ENCODE measurements at regions not wholly inside any gene's neighbourhood (a gene's known extent, or its start where the extent isn't known, plus 50 kb on each side); places are given as distances from the start of the nearest gene placed in this dataset.

GRCh38 chr2:204090021-204090420, 153.5 kb downstream of the ICOS start:
- TF ChIP-seq KAT7 (CRISPR knock-in tag; IDR thresholded peaks at IDR 0.05; ENCODE audit: borderline replicate concordance) (no peak), MLX (CRISPR knock-in tag; IDR thresholded peaks at IDR 0.05) (no peak), CTCF (IDR thresholded peaks at IDR 0.05) (no peak)
